Sigmoid colon (tissue), 6 donors: ENCODE measurements at regions not wholly inside any gene's neighbourhood (a gene's known extent, or its start where the extent isn't known, plus 50 kb on each side); places are given as distances from the start of the nearest gene placed in this dataset.

Experiments used
- DNase-seq: peaks from one replicate; pipeline ENCODE4 v3.0.0-alpha.2; 2019
- H3K27ac ChIP-seq, 4 donors: fragments of 200-600 bp; sonication (generic); one replicate each; pipeline ENCODE4 v1.5.1; 2016 to 2019; ENCODE audit warnings: mild to moderate bottlenecking in 1 of 4
- H3K27me3 ChIP-seq, 3 donors: fragments of 200-600 bp; sonication (generic); one replicate each; pipeline ENCODE4 v1.5.1; 2019; ENCODE audit warnings: mild to moderate bottlenecking in 1 of 3
- H3K36me3 ChIP-seq, 4 donors: fragments of 200-600 bp; sonication (generic); one replicate each; pipeline ENCODE4 v1.5.1; 2016 to 2019
- H3K4me1 ChIP-seq, 4 donors: fragments of 200-600 bp; sonication (generic); one replicate each; pipeline ENCODE4 v1.5.1; 2017 to 2019
- H3K4me3 ChIP-seq, 4 donors: fragments of 200-600 bp; sonication (generic); one replicate each; pipeline ENCODE4 v1.5.1; 2017 to 2019; ENCODE audit warnings: mild to moderate bottlenecking in 2 of 4, moderate library complexity in 1 of 4
- H3K9me3 ChIP-seq, 4 donors: fragments of 200-600 bp in 3 of 4; sonication (generic) in 3 of 4; one replicate each; pipeline versions ENCODE4 v1.5.1 to v1.6.1; 2013 to 2019
- CTCF ChIP-seq, 4 experiments: fragments of 450-650 bp in 3 of 4; fragments of 200-600 bp in 1 of 4; IDR thresholded peaks; one replicate each; pipeline ENCODE4 v1.5.1; 2016 to 2019; ENCODE audit warnings: antibody characterized with exemption in 4 of 4, mild to moderate bottlenecking in 3 of 4, moderate library complexity in 2 of 4
- EP300 ChIP-seq, 4 donors: sonication (generic); formaldehyde crosslinking; IDR thresholded peaks; one replicate each; pipeline ENCODE4 v1.6.1; 2017; ENCODE audit warnings: antibody characterized with exemption in 4 of 4
- POLR2A ChIP-seq, 2 donors: fragments of 450-650 bp; IDR thresholded peaks; one replicate each; pipeline ENCODE4 v1.6.1; 2016; ENCODE audit warnings: antibody characterized with exemption in 2 of 2, mild to moderate bottlenecking in 2 of 2, moderate library complexity in 2 of 2
- POLR2AphosphoS5 ChIP-seq, 4 donors: sonication (generic); formaldehyde crosslinking; IDR thresholded peaks; one replicate each; pipeline ENCODE4 v1.6.1; 2017; ENCODE audit warnings: antibody characterized with exemption in 4 of 4
- WGBS, 2 donors: extraction: QIAGEN DNeasy Blood & Tissue Kit; methylation state at CpG; one replicate each; pipeline ENCODE4 v1.1.7; 2013; 5-methylcytosine and 5-hydroxymethylcytosine counted together
- intact Hi-C: fragments of 100-400 bp; cut with DNase I; formaldehyde crosslinking; loops from one replicate; pipeline ENCODE4 v1.15.1; 2023
- donor health status: healthy with polysubstance abuse.
- donor health status: healthy.

GRCh38 chr22:26957176-26957575, 299.8 kb downstream of the MIAT start:
- no peak for DNase-seq
- no peaks in the 10 kb centered on the region for H3K27me3 ChIP-seq
- H3K4me1 ChIP-seq = peaks cover 0 to 5% (median 0%) of the 10 kb centered on the region in 4 donors
- intact Hi-C loops = no loop called here
- no peak overlapping the region for H3K4me3 ChIP-seq
- H3K27ac ChIP-seq = no peak overlapping the region
- H3K36me3 ChIP-seq = no peaks in the 10 kb centered on the region
- no peaks in the 10 kb centered on the region for H3K9me3 ChIP-seq
- 66 to 73% methylated on average over 3 of the region's 3 CpGs for whole genome bisulfite sequencing, 2 donors
- no peak for TF ChIP-seq CTCF (IDR thresholded peaks at IDR 0.05)
- no peak for TF ChIP-seq EP300 (IDR thresholded peaks at IDR 0.05)
- TF ChIP-seq POLR2A (IDR thresholded peaks at IDR 0.05) = no peak
- no peak for TF ChIP-seq POLR2AphosphoS5 (IDR thresholded peaks at IDR 0.05)

GRCh38 chr22:26957897-26958296, 300.5 kb downstream of the MIAT start:
- Histone ChIP-seq H3K27ac (no peak overlapping the region), H3K27me3 (no peaks in the 10 kb centered on the region), H3K4me3 (no peak overlapping the region), H3K4me1 (peaks cover 0 to 5% (median 0%) of the 10 kb centered on the region in 4 donors), H3K36me3 (no peaks in the 10 kb centered on the region), H3K9me3 (no peaks in the 10 kb centered on the region)
- no peak for TF ChIP-seq EP300 (IDR thresholded peaks at IDR 0.05)
- 71 to 81% methylated on average over 6 of the region's 6 CpGs for WGBS, 2 donors
- no peak for DNase-seq
- intact Hi-C loops = no loop called here

GRCh38 chr22:26958378-26958777, 301.0 kb downstream of the MIAT start:
- Histone ChIP-seq H3K36me3 (no peaks in the 10 kb centered on the region), H3K27me3 (no peaks in the 10 kb centered on the region), H3K9me3 (no peaks in the 10 kb centered on the region), H3K27ac (no peak overlapping the region), H3K4me1 (peaks cover 0 to 5% (median 0%) of the 10 kb centered on the region in 4 donors), H3K4me3 (no peak overlapping the region)
- DNase-seq = no peak
- 22 to 71% methylated on average over 1 of the region's 1 CpG for WGBS, 2 donors
- intact Hi-C loops = no loop called here
- no peak for TF ChIP-seq POLR2AphosphoS5 (IDR thresholded peaks at IDR 0.05)
- no peak for TF ChIP-seq CTCF (IDR thresholded peaks at IDR 0.05)
- TF ChIP-seq POLR2A (IDR thresholded peaks at IDR 0.05) = no peak
- TF ChIP-seq EP300 (IDR thresholded peaks at IDR 0.05) = no peak

DNA sequence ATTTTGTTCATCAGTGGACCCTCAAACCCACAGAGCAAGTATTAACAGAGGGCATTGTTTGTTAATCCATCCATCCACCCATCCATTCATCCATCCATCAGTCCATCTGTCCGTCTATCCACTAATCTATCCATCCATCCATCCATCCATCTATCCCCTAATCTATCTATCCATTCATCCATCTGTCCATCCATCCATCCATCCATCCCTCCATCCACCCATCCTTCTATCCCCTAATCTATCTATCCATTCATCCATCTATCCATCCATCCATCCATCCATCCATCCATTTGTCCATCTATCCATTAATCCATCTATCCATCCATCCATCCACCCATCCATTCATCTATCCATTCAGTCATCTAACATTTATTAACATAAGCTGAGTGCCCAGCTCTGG, 307.3 kb downstream of the MIAT start:
- intact Hi-C loops = no loop called here
- H3K36me3 ChIP-seq = no peaks in the 10 kb centered on the region
- H3K27me3 ChIP-seq = no peaks in the 10 kb centered on the region
- TF ChIP-seq POLR2A (IDR thresholded peaks at IDR 0.05) (no peak), EP300 (IDR thresholded peaks at IDR 0.05) (no peak), CTCF (IDR thresholded peaks at IDR 0.05) (no peak), POLR2AphosphoS5 (IDR thresholded peaks at IDR 0.05) (no peak)
- no peak overlapping the region for H3K27ac ChIP-seq
- H3K4me3 ChIP-seq = no peak overlapping the region
- WGBS, 2 donors = 90 to 91% methylated on average over 1 of the region's 1 CpG
- no peaks in the 10 kb centered on the region for H3K4me1 ChIP-seq
- H3K9me3 ChIP-seq = no peaks in the 10 kb centered on the region
- no peak for DNase-seq

- no peak overlapping the region for H3K4me3 ChIP-seq
- H3K36me3 ChIP-seq = no peaks in the 10 kb centered on the region
- intact Hi-C loops = no loop called here
- DNase-seq = no peak
- no peak overlapping the region for H3K27ac ChIP-seq
- H3K27me3 ChIP-seq = no peaks in the 10 kb centered on the region
- no peak for TF ChIP-seq EP300 (IDR thresholded peaks at IDR 0.05)
- TF ChIP-seq POLR2A (IDR thresholded peaks at IDR 0.05) = no peak
- TF ChIP-seq POLR2AphosphoS5 (IDR thresholded peaks at IDR 0.05) = no peak
- no peak for TF ChIP-seq CTCF (IDR thresholded peaks at IDR 0.05)
- no peaks in the 10 kb centered on the region for H3K9me3 ChIP-seq
- 88 to 95% methylated on average over 2 of the region's 2 CpGs for WGBS, 2 donors
- no peaks in the 10 kb centered on the region for H3K4me1 ChIP-seq
Measured at GRCh38 chr22:26967282-26967681, 309.9 kb downstream of the MIAT start.
